ENCODE measurements at regions not wholly inside any gene's neighbourhood (a gene's known extent, or its start where the extent isn't known, plus 50 kb on each side); places are given as distances from the start of the nearest gene placed in this dataset.

DNA sequence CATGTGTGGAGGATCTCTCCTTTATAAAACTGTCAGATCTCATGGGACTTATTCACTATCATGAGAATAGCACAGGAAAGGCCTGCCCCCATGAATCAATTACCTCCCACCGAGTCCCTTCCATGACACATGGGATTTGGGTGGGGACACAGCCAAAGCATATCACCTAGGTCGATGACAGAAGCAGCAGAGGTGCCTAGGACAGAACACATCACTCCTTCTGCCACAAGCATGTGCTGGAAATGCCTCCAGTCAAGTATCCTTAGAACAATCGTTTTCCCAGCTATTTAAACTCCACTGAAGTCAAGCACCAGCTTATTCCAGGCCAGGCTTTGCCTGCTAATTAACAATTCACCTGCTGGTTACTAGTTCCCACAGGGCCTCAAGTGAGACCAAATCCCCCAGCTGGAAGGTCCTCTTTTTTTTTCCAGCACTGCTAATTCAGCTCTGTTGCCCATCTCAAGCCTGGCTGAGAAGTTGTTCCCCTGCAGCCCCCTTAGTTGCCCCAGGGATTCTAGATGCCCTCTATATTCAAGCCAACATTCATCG lies 212.3 kb upstream of the NUDT4 start:
- CTCF ChIA-PET = interaction anchor here (1.3 kb wide), 1 partner anchor 10 kb away, joined by 3 read pairs; no protein-coding TSS in a partner anchor
- peaks cover 47% of the 10 kb centered on the region for H3K4me1 ChIP-seq
- no TSS peak for BruUV-seq (replicated peaks)
- intact Hi-C loops (cut with micrococcal nuclease; ENCODE audit: unreplicated experiment) = loop anchor here (2.0 kb wide), 2 partner anchors 43 to 149 kb away; no protein-coding TSS in a partner anchor
- no peaks in the 10 kb centered on the region for H3K27me3 ChIP-seq (replicated peaks; ENCODE audit: control insufficient read depth, insufficient read depth, low read length)
- H3K36me3 ChIP-seq (ENCODE audit: control insufficient read depth, insufficient read depth, low read length) = no peaks in the 10 kb centered on the region
- peaks cover 14% of the 10 kb centered on the region for H3K36me3 Mint-ChIP-seq (ENCODE audit: insufficient read depth, unreplicated experiment)
- no peaks in the 10 kb centered on the region for H3K9me3 Mint-ChIP-seq (ENCODE audit: unreplicated experiment)
- H3K4me3 Mint-ChIP-seq (ENCODE audit: unreplicated experiment) = no peak overlapping the region
- peaks cover 42% of the 10 kb centered on the region for H3K4me1 Mint-ChIP-seq (ENCODE audit: low read depth, unreplicated experiment)
- no peaks in the 10 kb centered on the region for H3K27me3 Mint-ChIP-seq (ENCODE audit: insufficient read depth, unreplicated experiment)
- POLR2A ChIA-PET = interaction anchor here (0.6 kb wide), 1 partner anchor 43 kb away, joined by 3 read pairs; no protein-coding TSS in a partner anchor
- H3K9me3 ChIP-seq = no peaks in the 10 kb centered on the region; the same call in 1 of the 2 replicates
- H3K27ac Mint-ChIP-seq (ENCODE audit: unreplicated experiment) = peak overlapping the region; percentile 81
- no peak overlapping the region for H3K4me3 ChIP-seq (ENCODE audit: low read depth, low read length)
- no peak for DNase-seq
- TF ChIP-seq, protein P1, sequence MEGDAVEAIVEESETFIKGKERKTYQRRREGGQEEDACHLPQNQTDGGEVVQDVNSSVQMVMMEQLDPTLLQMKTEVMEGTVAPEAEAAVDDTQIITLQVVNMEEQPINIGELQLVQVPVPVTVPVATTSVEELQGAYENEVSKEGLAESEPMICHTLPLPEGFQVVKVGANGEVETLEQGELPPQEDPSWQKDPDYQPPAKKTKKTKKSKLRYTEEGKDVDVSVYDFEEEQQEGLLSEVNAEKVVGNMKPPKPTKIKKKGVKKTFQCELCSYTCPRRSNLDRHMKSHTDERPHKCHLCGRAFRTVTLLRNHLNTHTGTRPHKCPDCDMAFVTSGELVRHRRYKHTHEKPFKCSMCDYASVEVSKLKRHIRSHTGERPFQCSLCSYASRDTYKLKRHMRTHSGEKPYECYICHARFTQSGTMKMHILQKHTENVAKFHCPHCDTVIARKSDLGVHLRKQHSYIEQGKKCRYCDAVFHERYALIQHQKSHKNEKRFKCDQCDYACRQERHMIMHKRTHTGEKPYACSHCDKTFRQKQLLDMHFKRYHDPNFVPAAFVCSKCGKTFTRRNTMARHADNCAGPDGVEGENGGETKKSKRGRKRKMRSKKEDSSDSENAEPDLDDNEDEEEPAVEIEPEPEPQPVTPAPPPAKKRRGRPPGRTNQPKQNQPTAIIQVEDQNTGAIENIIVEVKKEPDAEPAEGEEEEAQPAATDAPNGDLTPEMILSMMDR (IDR thresholded peaks at IDR 0.05; ENCODE audit: insufficient read depth in 1 of 2, low read depth in 1 of 2, low read length in 1 of 2, severe bottlenecking in 1 of 2, unreplicated experiment in 1 of 2) = no peak

DNA sequence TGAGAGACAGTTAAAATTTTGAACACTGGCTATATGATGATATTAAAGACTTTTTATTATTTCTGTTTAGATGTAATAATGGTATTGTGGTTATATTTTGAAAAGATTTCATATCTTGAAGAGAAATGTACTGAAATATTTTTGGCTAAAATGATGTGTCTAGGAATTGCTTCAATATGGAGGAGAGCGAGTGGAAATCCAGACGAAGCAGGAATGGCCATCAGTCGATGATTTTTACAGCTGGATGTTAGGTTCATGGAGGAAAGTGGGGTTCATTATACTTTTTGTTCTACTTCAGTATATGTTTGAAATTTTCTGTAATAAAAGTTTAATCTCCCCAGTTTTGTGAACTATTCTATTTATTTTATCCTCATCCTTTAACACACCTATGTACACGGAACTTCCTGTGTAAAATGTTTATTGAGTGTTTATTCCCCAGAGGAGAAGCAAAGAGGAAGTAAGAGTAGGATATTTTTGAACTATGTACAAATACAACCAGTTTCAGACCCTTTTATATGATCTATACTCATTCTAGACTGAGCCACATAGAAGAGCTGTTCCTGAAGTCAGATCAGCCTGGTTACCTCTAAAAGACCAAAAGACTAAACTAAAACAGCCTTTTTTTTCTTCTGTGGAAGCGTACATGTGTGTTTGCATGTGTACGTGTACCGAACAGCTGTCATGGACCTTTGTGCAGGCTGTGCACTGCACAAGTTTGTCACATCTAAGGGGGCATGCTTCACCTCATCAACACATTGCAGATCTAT lies 211.0 kb upstream of the NUDT4 start:
- Histone ChIP-seq H3K36me3 (ENCODE audit: control insufficient read depth, insufficient read depth, low read length) (no peaks in the 10 kb centered on the region), H3K4me3 (ENCODE audit: low read depth, low read length) (no peak overlapping the region), H3K9me3 (no peaks in the 10 kb centered on the region; the same call in 1 of the 2 replicates), H3K4me1 (peaks cover 47% of the 10 kb centered on the region), H3K27me3 (replicated peaks; ENCODE audit: control insufficient read depth, insufficient read depth, low read length) (no peaks in the 10 kb centered on the region)
- no peak for DNase-seq
- Mint-ChIP-seq H3K4me1 (ENCODE audit: low read depth, unreplicated experiment) (peaks cover 42% of the 10 kb centered on the region), H3K27ac (ENCODE audit: unreplicated experiment) (peak overlapping the region; percentile 85), H3K27me3 (ENCODE audit: insufficient read depth, unreplicated experiment) (no peaks in the 10 kb centered on the region), H3K36me3 (ENCODE audit: insufficient read depth, unreplicated experiment) (peaks cover 8% of the 10 kb centered on the region), H3K9me3 (ENCODE audit: unreplicated experiment) (no peaks in the 10 kb centered on the region), H3K4me3 (ENCODE audit: unreplicated experiment) (no peak overlapping the region)
- no TSS peak for BruUV-seq (replicated peaks)
- CTCF ChIA-PET = interaction anchor here (0.7 kb wide), 1 partner anchor 213 kb away, joined by 3 read pairs; no protein-coding TSS in a partner anchor
- TF ChIP-seq, protein P1 (IDR thresholded peaks at IDR 0.05; ENCODE audit: insufficient read depth in 1 of 2, low read depth in 1 of 2, low read length in 1 of 2, severe bottlenecking in 1 of 2, unreplicated experiment in 1 of 2) = no peak
- intact Hi-C loops (cut with micrococcal nuclease; ENCODE audit: unreplicated experiment) = loop anchor here (1.0 kb wide), 1 partner anchor 11 kb away; no protein-coding TSS in a partner anchor
- POLR2A ChIA-PET = no interaction called here

DNA sequence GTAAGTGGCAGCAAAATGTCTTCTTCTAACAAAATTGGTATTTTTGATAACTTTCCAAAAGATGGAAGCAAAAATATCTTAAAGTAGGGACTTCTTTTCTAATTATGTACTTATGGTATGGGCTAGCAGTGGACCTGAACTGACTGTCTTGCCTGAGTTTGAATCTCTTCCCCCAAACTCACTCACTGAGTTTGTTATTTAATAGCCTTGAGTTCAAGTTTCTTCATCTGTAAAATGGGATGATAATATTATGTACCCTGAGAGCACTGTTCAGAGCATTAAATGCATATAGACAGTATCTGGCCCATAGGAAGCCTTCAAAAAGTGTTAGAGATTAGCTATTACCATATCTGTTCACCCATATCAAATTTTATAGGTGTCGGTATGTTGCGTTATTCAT lies 210.4 kb upstream of the NUDT4 start:
- Mint-ChIP-seq H3K36me3 (ENCODE audit: insufficient read depth, unreplicated experiment) (peaks cover 8% of the 10 kb centered on the region), H3K27me3 (ENCODE audit: insufficient read depth, unreplicated experiment) (no peaks in the 10 kb centered on the region), H3K4me1 (ENCODE audit: low read depth, unreplicated experiment) (peaks cover 42% of the 10 kb centered on the region), H3K27ac (ENCODE audit: unreplicated experiment) (peak overlapping the region; percentile 85), H3K9me3 (ENCODE audit: unreplicated experiment) (no peaks in the 10 kb centered on the region), H3K4me3 (ENCODE audit: unreplicated experiment) (no peak overlapping the region)
- peaks cover 47% of the 10 kb centered on the region for H3K4me1 ChIP-seq
- no TSS peak for BruUV-seq (replicated peaks)
- H3K36me3 ChIP-seq (ENCODE audit: control insufficient read depth, insufficient read depth, low read length) = no peaks in the 10 kb centered on the region
- no peaks in the 10 kb centered on the region for H3K27me3 ChIP-seq (replicated peaks; ENCODE audit: control insufficient read depth, insufficient read depth, low read length)
- DNase-seq = no peak
- H3K4me3 ChIP-seq (ENCODE audit: low read depth, low read length) = no peak overlapping the region
- POLR2A ChIA-PET = interaction anchor here (0.9 kb wide), 1 partner anchor 39 kb away, joined by 3 read pairs; no protein-coding TSS in a partner anchor
- intact Hi-C loops (cut with micrococcal nuclease; ENCODE audit: unreplicated experiment) = loop anchor here (1.0 kb wide), 1 partner anchor 10 kb away; no protein-coding TSS in a partner anchor
- CTCF ChIA-PET = interaction anchor here (0.7 kb wide), 1 partner anchor 212 kb away, joined by 3 read pairs; no protein-coding TSS in a partner anchor
- TF ChIP-seq, protein P1 (IDR thresholded peaks at IDR 0.05; ENCODE audit: insufficient read depth in 1 of 2, low read depth in 1 of 2, low read length in 1 of 2, severe bottlenecking in 1 of 2, unreplicated experiment in 1 of 2) = no peak
- no peaks in the 10 kb centered on the region; the same call in 1 of the 2 replicates for H3K9me3 ChIP-seq

Measured in Caco-2 (cell line).